ENCODE measurements at regions not wholly inside any gene's neighbourhood (a gene's known extent, or its start where the extent isn't known, plus 50 kb on each side); places are given as distances from the start of the nearest gene placed in this dataset.

Small RNA genes in the stretch of these regions (small RNA-seq; reads per million reads assigned to genes)
- gene AC005562.1 (0 reads per million in 4 donors), gene AC127024.7 (0 reads per million in 4 donors), gene RN7SL316P (0 reads per million in 4 donors)
